Stimulated activated CD8-positive, alpha-beta memory T cell treated with anti-CD3 and anti-CD28 coated beads, Interleukin-4, amount 100 ng/mL, for 24 hours (primary cell): ENCODE measurements at regions not wholly inside any gene's neighbourhood (a gene's known extent, or its start where the extent isn't known, plus 50 kb on each side); places are given as distances from the start of the nearest gene placed in this dataset.

Source experiments
- DNase-seq: peaks from one replicate; pipeline ENCODE4 v3.0.0-alpha.2; 2020; ENCODE audit warnings: low read depth

DNA sequence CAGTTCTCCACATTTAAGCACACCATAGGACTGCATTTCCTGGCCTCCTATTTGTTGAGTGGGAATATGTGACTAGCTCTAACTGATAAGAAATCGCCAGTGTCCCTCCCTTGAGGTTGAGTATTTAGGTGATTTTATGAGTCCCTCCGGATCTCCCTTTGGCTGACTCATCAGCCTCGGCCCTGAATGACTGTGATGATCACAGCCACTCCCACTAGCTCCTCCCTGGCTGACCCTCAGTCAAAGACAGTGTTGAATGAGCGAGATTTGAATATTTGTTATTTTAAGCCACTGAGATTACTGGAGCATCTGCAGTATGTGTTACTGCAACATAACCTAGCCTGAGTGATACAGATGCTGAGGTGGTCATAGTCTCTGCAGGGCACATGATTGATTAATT is 515.3 kb downstream of the EPHB1 start:
- no peak for DNase-seq

DNA sequence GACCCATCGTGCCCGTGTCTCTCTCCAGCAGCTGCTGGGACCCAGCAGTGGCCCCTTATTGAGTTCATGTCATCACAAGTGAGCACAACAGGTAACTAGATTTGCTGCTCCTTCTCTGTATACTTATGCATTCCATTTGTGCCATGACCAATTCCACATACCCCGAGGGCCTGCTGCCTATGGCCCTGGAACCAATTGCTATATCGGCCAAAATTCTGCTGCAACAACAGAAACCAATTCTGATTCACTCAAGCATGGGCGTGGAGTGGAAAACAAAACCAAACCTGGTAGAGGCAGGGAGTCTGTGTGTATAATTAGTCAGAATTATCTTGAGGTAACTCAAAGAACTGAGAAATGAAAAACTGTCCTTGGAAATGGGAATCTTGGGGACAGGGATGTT is 516.6 kb downstream of the EPHB1 start:
- no peak for DNase-seq

DNA sequence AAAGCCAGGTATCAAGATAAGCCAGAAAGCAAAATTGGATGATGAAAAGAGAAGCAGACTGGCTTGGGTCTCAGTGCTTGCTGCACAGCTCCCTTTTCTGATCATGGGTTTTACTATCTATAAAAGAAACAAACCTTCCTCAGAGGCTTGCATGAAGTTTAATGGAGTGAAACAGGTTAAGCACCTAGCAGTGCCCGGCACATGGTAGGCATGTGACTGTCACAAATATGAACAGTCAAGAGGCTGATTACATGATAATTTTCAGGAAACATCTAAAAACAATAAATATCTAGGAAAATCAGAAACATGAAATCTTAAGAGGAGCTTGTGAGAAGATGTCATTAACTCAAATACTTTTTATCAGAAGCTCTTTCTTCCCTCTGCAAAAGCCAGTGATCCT is 519.2 kb downstream of the EPHB1 start:
- no peak for DNase-seq

DNA sequence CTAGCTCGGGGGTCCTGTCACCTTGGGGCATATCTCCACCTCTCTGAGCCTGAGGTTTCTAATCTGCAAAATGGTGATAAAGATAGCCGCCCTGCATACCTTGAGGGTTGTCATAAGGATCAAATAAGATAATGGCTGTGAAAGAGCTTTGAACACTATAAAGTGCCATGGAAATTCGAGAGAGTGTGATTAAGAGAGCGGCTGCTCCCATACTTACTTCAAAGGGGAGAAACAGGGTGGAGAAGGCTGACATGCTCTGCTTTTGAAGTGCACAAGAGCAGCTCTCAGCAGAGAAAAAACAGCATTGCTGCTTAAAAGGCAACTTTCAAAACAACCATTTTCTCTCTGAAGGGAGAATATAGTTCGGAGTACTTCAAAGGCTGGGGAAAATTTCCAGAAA is 529.2 kb downstream of the EPHB1 start:
- DNase-seq = no peak

DNA sequence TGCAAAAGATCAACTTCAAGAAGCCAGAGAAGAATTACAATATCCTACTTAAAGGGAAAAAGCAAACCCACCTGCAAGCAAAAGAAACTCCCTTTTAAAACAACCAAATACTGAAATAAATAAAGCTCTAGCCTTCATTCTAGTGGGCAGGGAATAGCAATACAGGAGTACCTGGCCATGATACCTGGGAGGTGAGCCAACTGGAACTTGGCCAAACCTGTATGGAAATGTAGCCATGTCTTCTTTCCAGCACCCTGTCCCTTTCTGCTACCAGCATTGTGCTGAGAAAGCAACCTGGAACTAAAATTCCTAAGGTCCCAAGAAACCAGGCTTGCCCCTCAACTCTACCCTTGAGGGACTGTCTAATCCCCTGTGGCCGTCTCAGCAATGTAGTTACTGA is 530.0 kb downstream of the EPHB1 start:
- no peak for DNase-seq

DNA sequence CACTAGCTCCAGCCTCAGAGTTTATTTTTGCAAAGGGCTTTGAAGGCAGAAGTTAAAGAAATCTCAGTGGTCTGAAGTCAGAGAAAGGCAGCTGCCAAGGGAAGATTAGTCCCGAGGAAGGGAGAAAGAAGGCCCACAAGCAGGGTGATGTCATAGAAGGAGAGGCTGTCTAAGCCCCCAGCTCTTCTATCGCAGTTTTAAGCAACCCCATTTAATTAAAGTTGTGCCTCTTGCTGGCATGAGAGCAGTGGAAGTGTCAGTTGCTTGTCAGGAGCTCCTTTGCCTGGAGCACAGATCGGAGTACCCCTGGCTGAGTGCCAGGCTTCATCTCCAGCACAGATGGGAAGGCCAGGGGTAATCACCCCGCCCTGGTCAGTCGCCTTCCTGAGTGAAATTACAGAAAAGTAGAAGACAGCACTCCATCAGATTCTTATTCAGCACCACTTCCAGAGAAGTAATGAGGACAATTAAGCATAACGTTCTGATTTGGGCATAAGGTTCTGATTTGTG is 530.7 kb downstream of the EPHB1 start:
- DNase-seq = no peak

DNA sequence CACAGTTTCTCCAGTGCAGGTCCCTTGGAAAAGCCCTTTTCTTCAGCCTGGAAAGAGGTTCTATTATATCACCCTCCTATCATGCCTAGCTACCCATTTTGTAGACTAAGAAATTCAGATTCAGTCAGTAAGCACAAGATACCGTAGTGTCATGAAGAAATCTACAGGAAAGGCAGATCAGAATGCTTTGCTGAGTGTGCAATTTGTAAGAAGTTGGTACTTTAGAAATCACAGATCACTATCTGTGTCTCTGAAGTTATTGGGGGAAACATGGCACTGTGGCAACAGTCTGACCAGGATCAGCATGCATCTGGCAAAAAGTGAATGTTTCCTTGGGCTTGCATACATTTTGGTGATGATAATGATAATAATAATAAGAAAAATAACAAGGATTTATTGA is 531.8 kb downstream of the EPHB1 start:
- DNase-seq = no peak

DNA sequence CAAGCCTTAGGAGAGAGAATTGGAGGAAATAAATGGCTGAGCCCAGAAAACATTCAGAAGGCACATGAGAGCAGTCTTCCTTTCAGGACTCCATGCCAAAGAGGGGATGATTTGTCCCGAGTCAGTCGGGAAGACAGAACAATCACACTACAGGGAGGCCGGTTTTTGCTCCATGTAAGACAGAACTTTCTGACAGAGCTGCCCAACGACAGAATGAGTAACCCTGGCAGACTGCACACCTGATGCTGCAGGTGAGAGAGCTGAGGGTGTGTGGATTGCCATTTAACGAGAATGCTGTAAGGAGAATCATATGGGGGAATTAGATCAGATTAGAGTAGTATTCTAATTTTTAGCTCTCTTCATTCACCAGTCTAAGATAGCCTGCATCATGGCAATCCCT is 533.0 kb downstream of the EPHB1 start:
- no peak for DNase-seq

DNA sequence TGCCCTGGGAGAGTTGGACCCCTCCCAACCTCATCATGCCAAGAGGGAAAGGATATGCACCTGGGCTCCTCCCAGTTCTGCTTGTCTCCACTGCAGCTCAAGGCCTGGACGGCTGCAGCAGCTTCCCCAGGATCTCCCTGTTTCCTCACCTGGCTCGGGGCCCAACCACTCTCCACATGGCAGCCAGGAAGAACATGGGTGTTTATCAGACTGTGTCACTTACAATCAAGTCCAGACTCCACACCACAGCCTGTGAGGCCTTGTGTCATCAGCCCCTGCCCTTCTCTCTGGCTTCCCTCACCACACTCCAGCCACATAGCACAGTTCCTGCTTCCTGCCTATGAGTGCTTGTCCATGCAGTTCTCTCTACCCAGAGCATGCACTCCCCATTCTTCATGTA is 534.4 kb downstream of the EPHB1 start:
- no peak for DNase-seq

DNA sequence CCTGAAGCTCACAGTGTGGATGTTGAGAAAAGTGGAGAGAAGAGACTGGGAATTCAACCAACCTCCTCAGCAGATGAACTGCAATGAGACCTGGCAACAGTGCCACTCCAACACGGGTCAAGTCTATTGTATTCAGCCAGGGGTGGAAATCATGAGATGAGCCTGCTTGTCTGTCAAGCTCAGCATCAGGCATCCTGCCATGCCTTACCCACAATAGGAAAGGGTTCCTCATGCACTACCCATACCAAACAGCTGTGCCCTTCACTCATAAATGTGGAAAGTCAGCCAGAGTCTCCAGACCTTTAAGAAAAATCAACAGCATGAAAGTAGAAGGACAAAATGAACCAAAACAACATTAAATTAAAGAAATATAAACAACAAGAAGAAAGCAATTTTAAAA is 542.1 kb downstream of the EPHB1 start:
- DNase-seq = no peak

DNA sequence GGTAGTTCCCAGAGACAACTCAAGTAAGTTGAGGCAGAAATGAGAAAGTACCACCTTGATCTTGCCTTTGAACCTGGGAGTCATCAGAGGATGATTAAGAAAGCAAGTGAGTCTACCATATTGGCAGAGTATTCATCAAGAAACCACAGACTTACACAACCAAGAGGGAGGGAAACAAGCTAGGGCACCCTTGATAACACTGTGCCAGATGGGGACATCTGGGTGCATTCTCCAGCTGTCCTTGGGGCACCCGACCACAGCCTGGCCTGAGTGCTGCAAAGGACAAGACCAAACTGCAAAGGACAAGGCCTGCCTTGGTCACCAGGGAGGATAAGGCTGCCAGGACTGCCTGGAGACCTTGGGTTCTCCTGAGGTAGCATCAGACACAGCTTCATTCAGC is 553.6 kb downstream of the EPHB1 start:
- DNase-seq = no peak

DNA sequence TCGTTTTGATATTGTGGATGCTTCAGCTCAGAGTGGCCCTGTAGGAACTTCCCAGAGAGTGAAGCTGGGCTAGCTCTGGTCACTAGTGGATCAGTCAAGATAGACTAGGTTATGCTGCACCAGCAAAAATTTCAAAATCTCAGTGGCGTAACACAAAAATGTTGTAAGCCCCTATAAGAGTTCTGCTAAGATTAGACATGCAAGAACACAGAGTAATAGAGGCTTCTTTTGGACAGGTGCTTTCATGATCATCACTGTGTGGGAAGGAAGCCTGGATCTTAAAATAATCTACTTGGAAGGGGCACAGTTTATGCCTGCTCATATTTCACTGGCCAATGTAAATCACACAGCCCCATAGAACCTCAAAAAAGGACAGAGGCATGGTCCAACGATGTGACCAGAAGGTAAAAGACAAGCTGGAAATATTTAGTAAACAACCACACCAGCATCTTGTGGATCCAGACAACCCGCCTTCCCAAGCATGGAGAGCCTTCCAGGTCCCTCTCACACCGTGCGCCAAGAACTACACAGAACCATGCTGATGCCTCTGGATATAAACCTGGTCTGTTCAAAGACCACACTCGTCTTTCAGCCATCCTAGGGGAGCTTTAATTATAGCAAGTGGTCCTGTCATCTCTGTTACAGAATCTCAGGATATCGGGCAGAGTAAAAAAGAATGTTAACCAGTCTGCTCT is 554.3 kb downstream of the EPHB1 start:
- DNase-seq = no peak

DNA sequence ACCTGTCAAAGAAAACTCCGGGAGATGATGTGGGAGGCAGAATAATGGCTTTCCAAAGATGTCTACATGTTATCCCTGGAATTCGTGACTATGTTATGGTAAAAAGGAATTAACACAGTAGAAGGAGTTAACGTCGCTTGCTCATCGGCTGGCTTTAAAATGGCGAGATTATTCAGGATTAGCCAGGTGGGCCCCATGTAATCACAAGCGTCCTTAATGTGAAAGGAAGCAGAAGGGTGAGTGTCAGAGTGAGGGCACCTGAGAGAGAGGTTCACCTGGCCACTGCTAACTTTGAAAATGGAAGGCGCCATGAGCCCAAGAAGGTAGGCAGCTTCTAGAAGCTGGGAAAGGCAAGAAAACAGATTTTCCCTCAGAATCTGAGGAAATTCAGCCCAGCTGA is 557.2 kb downstream of the EPHB1 start:
- DNase-seq = no peak

DNA sequence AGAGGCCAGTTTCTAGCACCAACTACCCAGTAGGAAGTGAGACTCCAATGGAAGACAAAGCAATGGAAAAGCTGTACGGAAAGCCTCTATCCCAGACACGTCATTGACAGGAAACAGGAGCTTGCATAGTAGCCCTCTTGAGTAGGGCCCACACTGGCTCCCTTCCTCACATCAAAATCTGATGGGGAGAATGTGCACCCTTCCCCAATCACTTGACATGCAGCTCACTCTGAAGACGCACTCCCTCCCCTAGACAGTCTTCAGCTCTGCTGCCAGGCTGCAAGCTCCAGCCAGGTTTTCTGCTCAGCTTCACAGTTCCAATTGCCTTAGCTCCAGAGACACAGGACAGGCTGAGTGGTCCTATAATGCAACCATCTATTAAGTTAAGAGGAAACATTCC is 567.8 kb downstream of the EPHB1 start:
- DNase-seq = no peak

DNA sequence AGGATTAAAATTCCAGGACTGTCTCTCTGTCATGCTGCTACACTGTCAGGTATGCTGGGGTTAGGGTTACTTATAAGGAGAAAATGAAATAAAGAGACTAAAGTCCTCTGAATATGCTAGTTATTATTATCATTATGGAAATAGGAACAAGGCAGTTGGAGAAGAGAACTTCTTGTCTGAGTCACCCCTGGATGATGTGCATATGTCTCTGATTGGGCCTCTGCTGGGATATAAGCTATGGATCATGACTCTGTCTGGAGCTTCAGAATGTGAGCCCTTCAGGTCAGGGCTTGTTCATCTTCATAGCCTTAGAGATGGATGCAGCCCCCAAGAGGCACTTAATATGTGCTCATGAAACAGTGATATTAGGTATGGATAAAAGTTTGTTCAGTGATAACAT is 569.6 kb downstream of the EPHB1 start:
- DNase-seq = no peak

DNA sequence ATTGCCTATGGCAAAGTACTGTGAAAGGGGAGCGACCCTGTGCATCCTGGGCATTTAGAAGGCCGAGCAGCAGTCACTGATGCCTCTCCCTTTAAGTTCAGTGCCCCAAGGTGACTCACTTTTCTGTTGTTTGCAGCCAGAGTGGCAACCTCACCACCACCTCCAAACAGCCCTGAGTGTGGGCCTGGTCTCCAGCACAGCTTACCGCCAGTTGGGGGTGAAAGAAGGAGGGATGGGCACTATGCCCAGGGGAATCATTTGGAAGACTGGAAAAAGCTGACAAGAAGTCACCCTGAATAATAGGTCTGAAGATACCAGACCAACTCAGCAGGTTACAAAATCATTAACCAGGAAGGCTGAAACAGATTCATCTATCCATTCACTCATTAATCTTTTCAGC is 571.8 kb downstream of the EPHB1 start:
- DNase-seq = no peak

DNA sequence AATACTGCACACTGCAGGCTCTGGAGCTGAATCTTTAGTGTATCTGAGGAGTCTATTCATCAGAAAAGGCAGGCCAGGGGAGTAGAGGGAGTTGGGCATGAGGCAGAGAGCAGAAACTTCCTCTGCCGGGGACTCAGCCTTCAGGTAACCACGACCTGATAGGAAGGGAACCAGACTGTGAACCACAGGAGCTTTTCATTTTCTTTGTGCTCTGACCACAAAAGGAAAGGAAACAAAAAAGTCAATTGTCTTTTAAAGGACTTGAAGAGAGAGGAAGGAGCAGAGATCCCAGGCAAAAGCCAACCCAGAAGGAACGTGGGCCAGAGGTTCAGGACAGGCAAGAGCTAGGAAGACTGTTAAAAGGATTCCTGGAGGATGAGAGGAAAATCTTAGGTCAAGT is 573.3 kb downstream of the EPHB1 start:
- no peak for DNase-seq

DNA sequence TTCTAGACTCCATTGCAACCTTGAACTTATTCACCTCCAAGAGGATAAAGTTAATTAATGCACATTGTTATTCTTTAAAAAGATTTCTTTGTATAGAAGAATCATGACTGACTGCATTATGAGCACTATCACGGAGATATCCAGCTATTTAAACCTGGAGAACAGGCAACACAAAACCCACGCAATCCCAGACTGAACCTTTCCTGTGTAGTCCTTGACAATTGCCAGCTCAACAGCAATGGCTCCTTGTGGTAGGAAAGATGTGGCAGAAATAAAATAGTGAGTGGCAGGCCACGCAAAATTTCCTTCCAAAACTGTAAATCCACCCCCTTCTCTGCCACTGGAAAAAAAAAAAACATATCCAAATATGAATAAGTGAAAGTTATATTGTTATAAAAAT is 573.7 kb downstream of the EPHB1 start:
- no peak for DNase-seq

DNA sequence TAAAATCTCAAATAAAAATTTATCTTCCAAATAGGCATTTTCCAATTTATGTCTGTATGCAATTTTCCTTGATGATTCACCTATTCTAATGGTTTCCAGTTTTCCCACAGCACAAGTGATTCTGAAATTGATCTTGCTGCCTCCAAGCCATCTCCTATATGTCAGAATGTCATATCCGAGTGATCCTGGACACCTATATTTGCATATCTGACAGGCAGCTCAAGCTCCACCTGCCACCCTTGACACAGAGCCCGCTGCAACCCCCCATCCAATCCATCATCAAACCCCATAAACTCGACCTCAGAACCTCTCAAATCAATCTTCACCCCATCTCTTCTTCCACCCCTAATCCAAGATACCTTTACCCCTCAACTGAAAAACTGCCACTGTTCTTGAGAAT is 579.5 kb downstream of the EPHB1 start:
- no peak for DNase-seq

DNA sequence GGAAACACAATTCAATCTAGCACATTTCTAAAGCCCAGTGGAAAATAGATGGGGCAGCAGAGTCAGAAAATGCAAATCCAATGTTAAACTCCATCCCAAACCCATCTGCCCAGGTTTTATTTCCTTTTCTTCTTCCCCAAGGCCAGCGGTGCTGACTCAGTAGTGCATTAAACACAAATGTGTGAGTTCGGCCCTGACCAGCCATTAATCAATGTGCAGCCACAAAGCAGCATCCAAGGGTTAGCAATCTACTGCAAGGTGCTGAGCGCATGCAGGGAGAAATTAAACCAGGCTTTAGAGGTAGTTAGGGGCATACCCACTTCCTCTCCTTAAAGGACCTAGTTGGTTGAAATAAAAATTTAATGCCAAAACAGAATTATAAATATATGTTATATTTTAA is 583.3 kb upstream of the PPP2R3A start:
- no peak for DNase-seq

DNA sequence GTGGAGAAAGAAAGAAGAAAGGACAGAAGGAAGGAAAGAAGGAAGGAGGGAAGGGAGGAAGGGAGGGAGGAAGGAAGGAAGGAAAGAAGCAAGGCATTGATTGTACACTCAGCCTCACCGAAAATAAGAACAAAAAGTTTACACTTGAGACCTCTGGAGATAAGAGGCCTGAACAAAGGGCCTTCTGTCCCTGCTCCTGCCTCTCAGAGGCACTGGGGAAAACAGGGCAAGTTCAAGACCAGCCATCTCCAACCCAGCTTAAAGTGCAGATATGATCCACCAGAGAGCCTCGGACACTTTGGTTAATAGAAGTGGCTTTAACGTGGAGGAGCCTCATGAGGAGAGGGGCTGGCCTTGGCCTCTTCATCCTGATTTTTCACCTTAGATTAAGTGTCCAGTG is 582.9 kb upstream of the PPP2R3A start:
- no peak for DNase-seq

DNA sequence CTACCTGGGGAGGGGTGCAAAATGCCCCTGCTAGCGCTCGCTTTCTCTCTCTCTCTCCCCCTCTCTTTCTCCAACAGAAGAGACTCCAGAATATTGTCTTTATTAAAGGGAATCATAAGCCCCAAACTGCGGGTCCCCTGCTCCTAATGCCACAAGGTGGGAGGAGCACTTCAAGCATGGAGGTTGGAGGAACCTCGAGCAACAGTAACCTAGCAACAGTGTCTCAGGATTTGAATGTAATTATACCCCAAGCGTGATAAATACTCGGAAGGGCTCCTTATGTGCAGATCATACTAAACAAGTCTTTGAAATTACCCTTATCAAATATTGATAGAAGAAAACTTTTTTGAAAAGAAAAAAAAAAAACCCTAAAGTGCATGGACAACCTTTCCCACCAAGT is 582.2 kb upstream of the PPP2R3A start:
- no peak for DNase-seq

DNA sequence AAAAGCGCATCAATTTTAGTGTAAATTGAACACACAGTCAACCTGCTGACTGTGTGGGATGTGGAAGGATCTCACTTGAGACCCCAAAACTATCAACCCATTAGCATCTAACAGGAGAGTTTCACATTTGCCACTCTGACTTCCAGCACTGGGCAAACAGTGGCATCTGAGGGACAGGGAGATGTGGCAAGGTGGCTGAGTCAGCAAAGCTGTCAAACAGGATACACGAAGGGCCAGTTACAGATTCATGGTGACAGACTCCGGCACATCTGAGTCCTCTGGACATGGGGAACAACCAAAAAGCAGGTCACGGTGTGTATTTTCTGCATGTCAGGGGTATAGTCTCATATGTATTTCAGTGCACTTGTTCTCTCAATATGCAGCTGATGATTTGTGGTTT is 573.4 kb upstream of the PPP2R3A start:
- DNase-seq = no peak

DNA sequence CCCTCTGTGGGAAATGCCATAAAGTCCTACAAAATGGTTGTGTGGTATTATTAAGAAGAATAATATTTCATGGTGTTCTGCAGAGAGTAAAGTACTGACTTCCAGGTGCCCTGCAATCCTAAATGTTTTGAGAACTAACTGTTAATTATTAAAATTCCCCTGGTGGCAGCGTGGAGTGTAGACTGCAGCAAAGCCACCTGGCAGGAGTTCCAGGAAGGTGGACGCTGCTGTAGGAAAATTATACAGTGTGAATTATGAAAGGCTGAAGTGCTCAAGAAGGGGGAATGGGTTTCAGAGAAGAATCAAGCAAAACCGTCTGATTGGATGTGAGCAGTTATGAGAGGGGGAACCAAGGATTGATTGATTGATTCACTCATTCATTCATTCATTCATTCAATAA is 572.4 kb upstream of the PPP2R3A start:
- no peak for DNase-seq
